NB4 (cell line): ENCODE measurements at regions not wholly inside any gene's neighbourhood (a gene's known extent, or its start where the extent isn't known, plus 50 kb on each side); places are given as distances from the start of the nearest gene placed in this dataset.

ENCODE experiments used
- DNase-seq: peaks from one replicate; pipeline ENCODE4 v3.0.0; 2010; ENCODE audit warnings: low read depth
- H3K4me3 ChIP-seq: one replicate; pipeline ENCODE4 v1.5.1; 2011; ENCODE audit warnings: mild to moderate bottlenecking, low read depth, low read length, moderate library complexity
- MYC ChIP-seq: IDR thresholded peaks from 2 replicates; pipeline ENCODE4 v1.6.1; 2011; ENCODE audit warnings: low read depth, low read length
- POLR2A ChIP-seq: IDR thresholded peaks from 2 replicates; pipeline ENCODE4 v1.6.1; 2011; ENCODE audit warnings: mild to moderate bottlenecking; ENCODE audit not compliant: insufficient read length; ENCODE audit errors: extremely low read depth
- TF ChIP-seq, protein P1 (sequence below): IDR thresholded peaks from one replicate; pipeline ENCODE4 v1.5.1; 2012; ENCODE audit warnings: low read depth, low read length
- TF ChIP-seq, protein P2 (sequence below): IDR thresholded peaks from 2 replicates; pipeline ENCODE4 v1.6.1; 2011; ENCODE audit warnings: low read depth, low read length

DNA sequence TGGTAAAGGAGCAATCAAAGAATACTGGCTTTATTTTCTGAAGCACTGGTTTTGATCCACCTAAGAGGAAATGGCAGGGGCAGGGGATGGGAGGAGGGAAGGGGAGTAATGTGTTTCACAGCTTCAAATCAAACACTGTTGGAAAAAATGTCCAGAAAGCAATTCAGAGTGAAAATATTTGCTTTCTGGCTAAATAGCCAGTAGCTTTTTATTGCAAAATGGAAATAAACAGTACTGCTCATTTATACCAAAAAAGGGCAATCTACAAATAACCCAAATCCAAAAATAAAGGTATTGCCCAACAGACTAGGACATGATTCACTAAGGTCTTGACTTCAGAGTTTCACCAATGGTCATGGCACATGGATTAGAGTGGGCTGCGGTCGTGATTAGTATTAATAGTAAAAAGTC lies 279.3 kb upstream of the THBS1 start:
- DNase-seq: no peak
- no peak overlapping the region for H3K4me3 ChIP-seq
- TF ChIP-seq, protein P1, sequence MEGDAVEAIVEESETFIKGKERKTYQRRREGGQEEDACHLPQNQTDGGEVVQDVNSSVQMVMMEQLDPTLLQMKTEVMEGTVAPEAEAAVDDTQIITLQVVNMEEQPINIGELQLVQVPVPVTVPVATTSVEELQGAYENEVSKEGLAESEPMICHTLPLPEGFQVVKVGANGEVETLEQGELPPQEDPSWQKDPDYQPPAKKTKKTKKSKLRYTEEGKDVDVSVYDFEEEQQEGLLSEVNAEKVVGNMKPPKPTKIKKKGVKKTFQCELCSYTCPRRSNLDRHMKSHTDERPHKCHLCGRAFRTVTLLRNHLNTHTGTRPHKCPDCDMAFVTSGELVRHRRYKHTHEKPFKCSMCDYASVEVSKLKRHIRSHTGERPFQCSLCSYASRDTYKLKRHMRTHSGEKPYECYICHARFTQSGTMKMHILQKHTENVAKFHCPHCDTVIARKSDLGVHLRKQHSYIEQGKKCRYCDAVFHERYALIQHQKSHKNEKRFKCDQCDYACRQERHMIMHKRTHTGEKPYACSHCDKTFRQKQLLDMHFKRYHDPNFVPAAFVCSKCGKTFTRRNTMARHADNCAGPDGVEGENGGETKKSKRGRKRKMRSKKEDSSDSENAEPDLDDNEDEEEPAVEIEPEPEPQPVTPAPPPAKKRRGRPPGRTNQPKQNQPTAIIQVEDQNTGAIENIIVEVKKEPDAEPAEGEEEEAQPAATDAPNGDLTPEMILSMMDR: no peak
- TF ChIP-seq, protein P2, sequence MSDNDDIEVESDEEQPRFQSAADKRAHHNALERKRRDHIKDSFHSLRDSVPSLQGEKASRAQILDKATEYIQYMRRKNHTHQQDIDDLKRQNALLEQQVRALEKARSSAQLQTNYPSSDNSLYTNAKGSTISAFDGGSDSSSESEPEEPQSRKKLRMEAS: no peak
- no peak for TF ChIP-seq POLR2A
- no peak for TF ChIP-seq MYC

DNA sequence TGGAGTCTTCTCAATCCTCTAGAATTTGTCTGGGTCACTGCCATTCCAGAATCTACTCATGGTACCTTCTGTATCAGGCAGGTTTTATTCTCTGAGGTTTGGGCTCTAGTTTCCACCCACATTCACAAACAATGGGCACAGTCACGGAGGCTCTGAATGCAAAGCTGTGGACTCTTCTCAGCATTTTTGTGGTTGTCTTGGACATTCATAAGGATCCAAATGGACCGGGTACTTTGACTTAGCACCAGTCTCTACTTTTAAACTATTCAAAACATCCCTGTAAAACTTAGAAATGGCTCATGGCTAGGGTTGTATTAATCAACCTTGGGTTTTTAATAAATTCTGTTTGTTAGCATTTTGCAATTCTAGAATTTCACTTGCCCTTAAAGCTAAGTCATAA lies 277.9 kb upstream of the THBS1 start:
- DNase-seq: no peak
- TF ChIP-seq, protein P2: no peak
- TF ChIP-seq MYC (no peak), POLR2A (no peak)
- TF ChIP-seq, protein P1: no peak
- H3K4me3 ChIP-seq: no peak overlapping the region

DNA sequence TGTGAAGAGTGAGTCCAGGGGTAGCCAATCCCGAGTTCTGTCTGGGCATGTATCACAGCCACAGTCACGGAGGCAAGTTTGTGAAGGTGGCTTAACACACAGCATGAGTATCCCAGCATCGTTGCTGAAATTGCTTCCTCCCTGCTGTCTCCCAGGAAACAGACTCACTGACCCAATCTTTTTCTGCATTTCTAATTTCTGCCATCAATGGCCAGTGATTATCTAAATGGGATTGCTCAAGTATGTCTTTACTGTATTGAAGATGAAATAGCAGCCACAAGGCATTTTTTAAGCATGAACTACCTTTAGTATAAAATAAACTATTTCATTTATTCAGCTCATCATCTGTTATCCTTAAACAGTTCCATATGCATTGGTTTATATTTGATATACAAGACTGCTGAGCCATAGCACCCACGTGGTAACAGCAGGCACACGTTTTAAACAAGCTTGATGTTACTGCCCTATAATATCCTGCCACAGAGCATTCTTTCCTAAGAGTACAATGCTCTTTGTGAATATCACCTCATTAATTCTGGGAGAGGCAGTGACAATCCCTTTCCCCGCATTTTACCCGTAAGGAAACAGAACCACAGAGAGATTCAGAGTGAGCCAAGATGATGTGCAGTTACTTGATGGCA lies 276.6 kb upstream of the THBS1 start:
- H3K4me3 ChIP-seq: no peak overlapping the region
- TF ChIP-seq MYC (no peak), POLR2A (no peak)
- TF ChIP-seq, protein P1: no peak
- TF ChIP-seq, protein P2: no peak
- no peak for DNase-seq

DNA sequence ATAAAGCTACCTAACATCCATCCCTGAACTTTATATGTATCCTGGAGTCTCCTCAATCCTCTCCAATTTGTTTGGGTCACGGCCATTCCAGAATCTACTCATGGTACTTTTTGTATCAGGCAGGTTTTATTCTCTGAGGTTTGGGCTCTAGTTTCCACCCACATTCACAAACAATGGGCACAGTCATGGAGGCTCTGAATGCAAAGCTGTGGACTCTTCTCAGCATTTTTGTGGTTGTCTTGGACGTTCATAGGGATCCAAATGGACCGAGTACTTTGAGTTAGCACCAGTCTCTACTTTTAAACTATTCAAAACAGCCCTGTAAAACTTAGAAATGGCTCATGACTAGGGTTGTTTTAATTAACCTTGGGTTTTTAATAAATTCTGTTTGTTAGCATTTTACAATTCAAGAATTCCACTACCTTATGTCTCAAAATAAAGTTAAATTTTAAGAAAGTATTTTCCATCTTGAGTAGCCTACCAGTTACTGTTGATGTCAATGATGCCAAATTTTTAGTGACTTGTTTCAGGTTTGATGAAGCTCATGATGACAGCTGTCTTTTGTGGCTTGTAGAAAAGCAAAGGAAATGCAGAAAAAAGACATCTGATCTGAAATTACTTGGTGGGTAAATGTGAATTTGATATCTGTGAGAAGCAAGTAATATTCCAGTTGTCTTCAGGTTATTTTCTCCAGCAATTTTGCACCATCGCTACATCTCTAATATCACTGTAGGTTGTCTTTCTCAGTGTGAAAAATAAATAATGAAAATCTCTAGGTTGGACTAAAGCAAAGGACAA lies 275.7 kb upstream of the THBS1 start:
- TF ChIP-seq, protein P1: no peak
- TF ChIP-seq, protein P2: no peak
- TF ChIP-seq POLR2A: no peak
- no peak for TF ChIP-seq MYC

DNA sequence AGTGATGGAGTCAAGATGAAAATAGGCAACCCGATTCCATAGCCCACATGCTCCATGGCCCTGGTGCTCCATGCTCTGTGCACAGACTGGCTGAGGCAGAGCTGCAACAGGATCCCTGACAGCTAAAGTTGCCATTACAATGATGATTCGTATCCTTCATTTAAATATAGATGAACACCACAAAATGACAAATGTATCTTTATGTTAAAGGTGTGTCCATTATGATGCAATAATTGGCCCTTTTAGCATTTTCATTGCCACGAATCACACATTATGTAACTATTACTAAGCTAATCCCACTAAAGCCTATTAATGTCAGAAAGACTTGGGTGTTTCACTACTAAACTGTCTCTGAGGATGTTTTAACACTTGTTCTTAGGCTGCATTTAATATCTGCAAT lies 270.2 kb upstream of the THBS1 start:
- TF ChIP-seq POLR2A (no peak), MYC (no peak)
- TF ChIP-seq, protein P1: no peak
- TF ChIP-seq, protein P2: no peak
- peak; percentile 9 for DNase-seq

More for the DNA sequence above, 275.7 kb upstream of the THBS1 start:
- no peak for DNase-seq
- no peak overlapping the region for H3K4me3 ChIP-seq

More for the DNA sequence above, 270.2 kb upstream of the THBS1 start:
- H3K4me3 ChIP-seq: no peak overlapping the region
